Tibial nerve (tissue), 4 donors: ENCODE measurements at regions not wholly inside any gene's neighbourhood (a gene's known extent, or its start where the extent isn't known, plus 50 kb on each side); places are given as distances from the start of the nearest gene placed in this dataset.

ENCODE experiments used
- DNase-seq, 2 donors: peaks; one replicate each; pipeline ENCODE4 v3.0.0-alpha.2; 2019; ENCODE audit warnings: low spot score in 2 of 2
- H3K27ac ChIP-seq, 4 donors: fragments of 200-600 bp; sonication (generic) in 3 of 4; one replicate each; pipeline ENCODE4 v1.5.1; 2017 to 2019; ENCODE audit warnings: mild to moderate bottlenecking in 1 of 4
- H3K27me3 ChIP-seq, 2 donors: fragments of 200-600 bp; sonication (generic) in 1 of 2; one replicate each; pipeline versions ENCODE4 v1.5.1 to v1.6.0; 2017 to 2019
- H3K36me3 ChIP-seq, 3 donors: fragments of 200-600 bp; sonication (generic); one replicate each; pipeline ENCODE4 v1.5.1; 2018 to 2019
- H3K4me1 ChIP-seq, 4 donors: fragments of 200-600 bp; sonication (generic) in 3 of 4; one replicate each; pipeline ENCODE4 v1.5.1; 2017 to 2019
- H3K4me3 ChIP-seq, 4 donors: fragments of 200-600 bp; sonication (generic) in 3 of 4; one replicate each; pipeline ENCODE4 v1.5.1; 2017 to 2019; ENCODE audit warnings: mild to moderate bottlenecking in 1 of 4, moderate library complexity in 1 of 4
- H3K9me3 ChIP-seq, 4 donors: fragments of 200-600 bp; sonication (generic) in 3 of 4; one replicate each; pipeline ENCODE4 v1.5.1; 2017 to 2019
- EP300 ChIP-seq, 2 donors: sonication (generic); formaldehyde crosslinking; IDR thresholded peaks; one replicate each; pipeline ENCODE4 v1.6.1; 2017; ENCODE audit warnings: antibody characterized with exemption in 2 of 2, mild to moderate bottlenecking in 1 of 2
- POLR2A ChIP-seq, 2 donors: fragments of 450-650 bp; IDR thresholded peaks; one replicate each; pipeline ENCODE4 v1.6.1; 2017; ENCODE audit warnings: antibody characterized with exemption in 2 of 2, mild to moderate bottlenecking in 2 of 2, moderate library complexity in 2 of 2
- WGBS, 2 donors: methylation state at CpG; one replicate each; pipeline ENCODE4 v1.1.5; 2018; 5-methylcytosine and 5-hydroxymethylcytosine counted together
- TF ChIP-seq, protein P1 (sequence below), 5 experiments: fragments of 200-600 bp in 3 of 5; fragments of 450-650 bp in 2 of 5; sonication (generic) in 3 of 5; IDR thresholded peaks; one replicate each; pipeline ENCODE4 v1.5.1; 2016 to 2019; ENCODE audit warnings: antibody characterized with exemption in 5 of 5, mild to moderate bottlenecking in 3 of 5, moderate library complexity in 2 of 5

DNA sequence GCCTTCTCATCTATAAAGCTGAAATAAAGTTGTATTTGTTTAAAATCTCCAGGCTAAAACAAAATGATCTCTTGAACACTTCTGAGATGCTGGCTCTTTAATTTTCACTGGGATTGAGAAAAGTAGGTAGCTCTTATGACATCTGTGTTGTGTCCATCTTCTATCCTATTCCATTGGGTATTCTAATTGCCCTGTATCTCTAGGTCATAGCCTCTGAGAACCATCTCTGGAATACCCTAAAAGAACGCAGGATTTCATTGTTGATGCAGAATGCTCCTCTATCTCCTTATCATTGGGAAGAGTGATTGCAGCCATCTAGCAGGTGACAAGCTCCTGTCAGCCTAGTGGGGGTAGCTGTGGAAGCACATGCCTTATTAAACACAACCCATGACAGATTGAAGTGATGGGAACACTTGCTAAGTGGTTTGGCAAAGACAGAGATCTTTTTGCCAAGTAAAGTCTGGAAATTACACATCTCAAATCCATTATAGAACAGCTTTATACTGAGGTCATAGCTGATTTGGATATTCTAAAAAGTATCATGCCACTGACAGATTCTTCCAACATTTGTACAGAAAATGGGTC is 178.2 kb downstream of the TDRD15 start:
- DNase-seq, result no peak
- H3K27ac ChIP-seq, result no peak overlapping the region
- 83 to 91% methylated on average over 1 of the region's 1 CpG for WGBS, 2 donors

DNA sequence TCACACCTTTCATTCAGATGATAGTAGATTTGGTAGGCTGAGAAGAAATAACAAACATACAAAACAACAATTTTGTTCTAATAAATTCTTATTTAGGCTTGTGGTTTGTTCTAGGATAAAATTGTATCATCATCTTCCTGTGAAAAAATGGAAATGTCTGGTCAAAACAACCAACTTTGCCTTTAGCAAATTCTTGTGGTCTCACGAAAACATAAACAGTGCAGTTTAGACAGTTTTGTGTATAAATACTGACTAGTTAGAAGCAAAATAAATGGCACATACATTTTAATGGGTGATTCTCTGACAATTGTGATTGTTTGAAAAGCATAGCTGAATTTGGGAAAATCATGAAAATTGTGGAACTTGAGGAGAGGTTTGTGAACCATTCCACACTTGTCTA is 180.1 kb downstream of the TDRD15 start:
- TF ChIP-seq EP300 (IDR thresholded peaks at IDR 0.05) (no peak), POLR2A (IDR thresholded peaks at IDR 0.05) (no peak)
- TF ChIP-seq, protein P1, sequence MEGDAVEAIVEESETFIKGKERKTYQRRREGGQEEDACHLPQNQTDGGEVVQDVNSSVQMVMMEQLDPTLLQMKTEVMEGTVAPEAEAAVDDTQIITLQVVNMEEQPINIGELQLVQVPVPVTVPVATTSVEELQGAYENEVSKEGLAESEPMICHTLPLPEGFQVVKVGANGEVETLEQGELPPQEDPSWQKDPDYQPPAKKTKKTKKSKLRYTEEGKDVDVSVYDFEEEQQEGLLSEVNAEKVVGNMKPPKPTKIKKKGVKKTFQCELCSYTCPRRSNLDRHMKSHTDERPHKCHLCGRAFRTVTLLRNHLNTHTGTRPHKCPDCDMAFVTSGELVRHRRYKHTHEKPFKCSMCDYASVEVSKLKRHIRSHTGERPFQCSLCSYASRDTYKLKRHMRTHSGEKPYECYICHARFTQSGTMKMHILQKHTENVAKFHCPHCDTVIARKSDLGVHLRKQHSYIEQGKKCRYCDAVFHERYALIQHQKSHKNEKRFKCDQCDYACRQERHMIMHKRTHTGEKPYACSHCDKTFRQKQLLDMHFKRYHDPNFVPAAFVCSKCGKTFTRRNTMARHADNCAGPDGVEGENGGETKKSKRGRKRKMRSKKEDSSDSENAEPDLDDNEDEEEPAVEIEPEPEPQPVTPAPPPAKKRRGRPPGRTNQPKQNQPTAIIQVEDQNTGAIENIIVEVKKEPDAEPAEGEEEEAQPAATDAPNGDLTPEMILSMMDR (IDR thresholded peaks at IDR 0.05), result no peak
- Histone ChIP-seq H3K36me3 (no peaks in the 10 kb centered on the region), H3K4me3 (no peak overlapping the region), H3K4me1 (no peaks in the 10 kb centered on the region), H3K27ac (no peak overlapping the region), H3K27me3 (no peaks in the 10 kb centered on the region), H3K9me3 (no peaks in the 10 kb centered on the region)
- 89 to 90% methylated on average over 1 of the region's 1 CpG for WGBS, 2 donors
- DNase-seq, result no peak

More for the DNA sequence above, 178.2 kb downstream of the TDRD15 start:
- H3K4me3 ChIP-seq, result no peak overlapping the region
- H3K4me1 ChIP-seq, result no peaks in the 10 kb centered on the region
- no peaks in the 10 kb centered on the region for H3K27me3 ChIP-seq
- no peaks in the 10 kb centered on the region for H3K36me3 ChIP-seq
- TF ChIP-seq POLR2A (IDR thresholded peaks at IDR 0.05) (no peak), EP300 (IDR thresholded peaks at IDR 0.05) (no peak)
- TF ChIP-seq, protein P1 (IDR thresholded peaks at IDR 0.05), result no peak
- H3K9me3 ChIP-seq, result no peaks in the 10 kb centered on the region

DNA sequence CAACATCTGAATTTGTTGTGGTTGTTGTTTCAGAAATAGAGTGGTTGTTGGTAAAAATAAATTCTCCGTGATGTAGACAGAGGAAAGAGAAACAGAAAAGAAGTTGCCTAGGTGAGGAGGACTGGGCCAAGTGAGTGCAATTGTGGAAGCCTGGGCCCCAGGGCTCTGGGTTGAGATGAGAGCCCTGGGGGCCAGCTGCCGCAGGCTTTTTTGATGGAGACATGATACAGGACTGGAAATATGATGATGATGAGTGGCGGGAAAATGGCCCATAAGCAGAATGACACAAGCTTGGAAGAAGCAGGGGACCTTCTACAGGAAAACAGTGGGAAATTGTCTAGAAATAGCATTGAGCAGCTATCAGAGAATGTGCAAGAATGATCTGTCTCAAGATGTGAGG is 181.8 kb downstream of the TDRD15 start:
- no peak for DNase-seq
- H3K4me3 ChIP-seq, result no peak overlapping the region
- no peak overlapping the region for H3K27ac ChIP-seq
- no peaks in the 10 kb centered on the region for H3K27me3 ChIP-seq
- H3K36me3 ChIP-seq, result no peaks in the 10 kb centered on the region
- TF ChIP-seq, protein P1 (IDR thresholded peaks at IDR 0.05), result no peak
- TF ChIP-seq POLR2A (IDR thresholded peaks at IDR 0.05), result no peak
- TF ChIP-seq EP300 (IDR thresholded peaks at IDR 0.05), result no peak
- no peaks in the 10 kb centered on the region for H3K9me3 ChIP-seq
- no peaks in the 10 kb centered on the region for H3K4me1 ChIP-seq
- WGBS, 2 donors, result 92 to 95% methylated on average over 3 of the region's 3 CpGs

DNA sequence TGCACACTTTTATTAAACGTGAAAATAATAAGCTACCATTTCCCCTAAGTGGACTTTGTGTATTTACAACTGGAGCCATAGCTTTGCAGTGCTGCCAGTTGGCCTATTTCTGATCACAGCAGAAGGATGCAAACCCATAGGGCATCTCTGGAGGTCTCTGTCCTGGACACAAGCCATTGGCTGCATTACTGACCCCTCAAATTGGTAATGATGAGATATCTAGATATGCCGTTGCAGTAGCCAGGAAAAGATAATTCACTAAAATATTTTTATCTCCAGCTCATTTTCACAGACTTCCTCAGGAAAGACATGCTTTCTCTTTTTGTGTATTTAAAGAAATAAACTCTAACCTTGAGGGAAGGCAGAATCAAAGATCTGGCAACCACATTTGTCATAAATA is 182.5 kb downstream of the TDRD15 start:
- WGBS, 2 donors, result 55 to 65% methylated on average over 2 of the region's 2 CpGs
- no peak for DNase-seq
- Histone ChIP-seq H3K36me3 (no peaks in the 10 kb centered on the region), H3K27me3 (no peaks in the 10 kb centered on the region), H3K4me3 (no peak overlapping the region), H3K27ac (no peak overlapping the region), H3K4me1 (no peaks in the 10 kb centered on the region), H3K9me3 (no peaks in the 10 kb centered on the region)
- TF ChIP-seq, protein P1 (IDR thresholded peaks at IDR 0.05), result no peak
- TF ChIP-seq EP300 (IDR thresholded peaks at IDR 0.05) (no peak), POLR2A (IDR thresholded peaks at IDR 0.05) (no peak)

DNA sequence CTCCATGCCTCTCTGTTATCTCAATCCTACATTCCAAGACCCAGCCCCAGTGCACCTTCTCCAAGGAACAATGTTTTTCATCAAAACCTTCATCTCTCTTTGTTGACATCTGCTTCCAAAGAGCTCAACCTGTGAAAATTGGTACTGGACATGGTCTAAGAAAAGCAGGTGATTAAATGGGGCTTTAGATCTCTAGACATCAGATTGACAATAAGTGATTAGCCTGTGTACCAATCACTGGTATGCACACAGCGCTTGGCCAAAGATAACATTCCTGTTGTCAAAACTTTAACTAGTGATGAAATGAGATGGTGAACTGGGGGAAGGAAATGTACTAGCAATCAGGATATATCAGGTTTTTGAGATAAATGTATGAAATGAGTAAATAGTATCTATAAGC is 183.3 kb downstream of the TDRD15 start:
- no peak overlapping the region for H3K27ac ChIP-seq
- no peak for TF ChIP-seq POLR2A (IDR thresholded peaks at IDR 0.05)
- TF ChIP-seq EP300 (IDR thresholded peaks at IDR 0.05), result no peak
- TF ChIP-seq, protein P1 (IDR thresholded peaks at IDR 0.05), result no peak
- DNase-seq, result no peak
- no peaks in the 10 kb centered on the region for H3K27me3 ChIP-seq
- no peak overlapping the region for H3K4me3 ChIP-seq
- WGBS, 2 donors, result 89 to 97% methylated on average over 1 of the region's 1 CpG
- H3K9me3 ChIP-seq, result no peaks in the 10 kb centered on the region
- no peaks in the 10 kb centered on the region for H3K4me1 ChIP-seq
- H3K36me3 ChIP-seq, result no peaks in the 10 kb centered on the region
